HG02981 (cell line): ENCODE measurements at regions not wholly inside any gene's neighbourhood (a gene's known extent, or its start where the extent isn't known, plus 50 kb on each side); places are given as distances from the start of the nearest gene placed in this dataset.

ENCODE experiments used
- ATAC-seq: cut with Tn5 transposase; IDR thresholded peaks from one replicate; pipeline ENCODE4 v1.9.1; 2021; ENCODE audit warnings: mild to moderate bottlenecking, moderate library complexity; ENCODE audit not compliant: unreplicated experiment

- no peak for ATAC-seq
These were observed 574.3 kb downstream of the TCERG1L start for GRCh38 chr10:130737186-130737585.

- no peak for ATAC-seq
These were observed 573.9 kb downstream of the TCERG1L start for GRCh38 chr10:130737621-130738020.

- ATAC-seq = no peak
These were observed 572.3 kb downstream of the TCERG1L start for GRCh38 chr10:130739016-130739756.

- ATAC-seq = no peak
These were observed 571.8 kb downstream of the TCERG1L start for GRCh38 chr10:130739757-130740145.

- no peak for ATAC-seq
These were observed 571.4 kb downstream of the TCERG1L start for GRCh38 chr10:130740166-130740565.

- ATAC-seq = no peak
These were observed 570.4 kb downstream of the TCERG1L start for GRCh38 chr10:130740915-130741750.

- ATAC-seq = no peak
These were observed 569.3 kb downstream of the TCERG1L start for GRCh38 chr10:130741901-130742855.

GRCh38 chr10:130742941-130743675, 568.4 kb downstream of the TCERG1L start:
- ATAC-seq = no peak

- ATAC-seq = no peak
These were observed 567.7 kb downstream of the TCERG1L start for GRCh38 chr10:130743751-130744271.

GRCh38 chr10:130744631-130745030, 566.9 kb downstream of the TCERG1L start:
- ATAC-seq = no peak

GRCh38 chr10:130745251-130745650, 566.3 kb downstream of the TCERG1L start:
- ATAC-seq = no peak

GRCh38 chr10:130745821-130746220, 565.7 kb downstream of the TCERG1L start:
- ATAC-seq = no peak

GRCh38 chr10:130746311-130746710, 565.2 kb downstream of the TCERG1L start:
- ATAC-seq = no peak

- ATAC-seq = no peak
These were observed 564.2 kb downstream of the TCERG1L start for GRCh38 chr10:130747356-130747755.

- no peak for ATAC-seq
These were observed 563.6 kb downstream of the TCERG1L start for GRCh38 chr10:130747946-130748345.

- no peak for ATAC-seq
These were observed 563.0 kb downstream of the TCERG1L start for GRCh38 chr10:130748409-130749057.

- no peak for ATAC-seq
These were observed 561.6 kb downstream of the TCERG1L start for GRCh38 chr10:130749911-130750310.

- no peak for ATAC-seq
These were observed 561.1 kb downstream of the TCERG1L start for GRCh38 chr10:130750441-130750840.

- no peak for ATAC-seq
These were observed 560.2 kb downstream of the TCERG1L start for GRCh38 chr10:130751106-130751840.
